Epithelial cell of proximal tubule (primary cell): ENCODE measurements at regions not wholly inside any gene's neighbourhood (a gene's known extent, or its start where the extent isn't known, plus 50 kb on each side); places are given as distances from the start of the nearest gene placed in this dataset.
"Not testable (repeated sequence)": the region's sequence is repeated elsewhere in the genome, so short reads cannot be mapped to it uniquely, and the experiment has no call there.

Experiments used
- DNase-seq: peaks from one replicate; pipeline ENCODE4 v3.0.0-alpha.2; 2011; ENCODE audit warnings: low read depth
- H3K4me3 ChIP-seq: 2 replicates; pipeline ENCODE4 v1.5.1; 2011; ENCODE audit warnings: low read depth, mild to moderate bottlenecking, low read length
- TF ChIP-seq, protein P1 (sequence below): conservative IDR thresholded peaks from 2 replicates; pipeline ENCODE4 v1.5.1; 2012; ENCODE audit warnings: low read depth, mild to moderate bottlenecking, low read length

DNA sequence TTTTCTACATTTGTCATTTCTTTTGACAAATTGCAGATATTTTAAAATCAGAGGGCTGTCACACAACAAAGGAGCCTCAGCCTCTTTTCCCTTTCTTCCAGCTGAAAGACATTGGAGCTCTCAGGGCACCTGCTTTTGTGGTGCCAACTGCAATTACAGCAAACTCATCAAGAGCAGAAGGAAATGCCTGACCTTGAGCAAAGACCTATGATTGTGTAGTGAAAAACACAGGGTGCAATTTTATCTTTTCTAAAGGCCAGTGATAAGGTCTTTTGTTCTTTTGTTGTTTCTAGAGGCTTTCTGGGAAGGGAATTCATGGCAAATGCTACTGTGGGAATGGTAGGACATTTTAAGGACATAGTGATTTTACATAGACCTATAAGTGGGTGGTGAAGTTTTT is 214.3 kb downstream of the OXSM start:
- no peak for DNase-seq
- H3K4me3 ChIP-seq = no peak overlapping the region
- TF ChIP-seq, protein P1, sequence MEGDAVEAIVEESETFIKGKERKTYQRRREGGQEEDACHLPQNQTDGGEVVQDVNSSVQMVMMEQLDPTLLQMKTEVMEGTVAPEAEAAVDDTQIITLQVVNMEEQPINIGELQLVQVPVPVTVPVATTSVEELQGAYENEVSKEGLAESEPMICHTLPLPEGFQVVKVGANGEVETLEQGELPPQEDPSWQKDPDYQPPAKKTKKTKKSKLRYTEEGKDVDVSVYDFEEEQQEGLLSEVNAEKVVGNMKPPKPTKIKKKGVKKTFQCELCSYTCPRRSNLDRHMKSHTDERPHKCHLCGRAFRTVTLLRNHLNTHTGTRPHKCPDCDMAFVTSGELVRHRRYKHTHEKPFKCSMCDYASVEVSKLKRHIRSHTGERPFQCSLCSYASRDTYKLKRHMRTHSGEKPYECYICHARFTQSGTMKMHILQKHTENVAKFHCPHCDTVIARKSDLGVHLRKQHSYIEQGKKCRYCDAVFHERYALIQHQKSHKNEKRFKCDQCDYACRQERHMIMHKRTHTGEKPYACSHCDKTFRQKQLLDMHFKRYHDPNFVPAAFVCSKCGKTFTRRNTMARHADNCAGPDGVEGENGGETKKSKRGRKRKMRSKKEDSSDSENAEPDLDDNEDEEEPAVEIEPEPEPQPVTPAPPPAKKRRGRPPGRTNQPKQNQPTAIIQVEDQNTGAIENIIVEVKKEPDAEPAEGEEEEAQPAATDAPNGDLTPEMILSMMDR = no peak

DNA sequence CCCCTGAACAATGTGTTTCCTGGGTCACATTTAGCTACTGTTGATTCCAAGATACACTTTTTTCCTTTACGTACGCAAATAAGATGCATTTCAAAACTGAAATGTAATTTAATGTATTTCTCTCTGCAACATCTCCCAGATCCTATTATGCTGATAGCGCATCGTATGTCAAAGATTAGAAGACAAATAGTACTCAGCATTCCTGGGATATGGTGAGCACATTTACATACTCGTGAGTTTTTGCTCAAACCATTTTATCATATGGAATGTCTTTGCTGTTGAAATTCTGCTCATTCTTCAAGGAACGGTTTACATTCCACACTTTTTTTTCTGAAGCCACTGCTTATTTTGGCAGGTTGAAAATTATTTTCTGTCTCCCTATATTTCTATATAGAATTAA is 221.4 kb downstream of the OXSM start:
- TF ChIP-seq, protein P1 = no peak
- no peak for DNase-seq
- H3K4me3 ChIP-seq = no peak overlapping the region

DNA sequence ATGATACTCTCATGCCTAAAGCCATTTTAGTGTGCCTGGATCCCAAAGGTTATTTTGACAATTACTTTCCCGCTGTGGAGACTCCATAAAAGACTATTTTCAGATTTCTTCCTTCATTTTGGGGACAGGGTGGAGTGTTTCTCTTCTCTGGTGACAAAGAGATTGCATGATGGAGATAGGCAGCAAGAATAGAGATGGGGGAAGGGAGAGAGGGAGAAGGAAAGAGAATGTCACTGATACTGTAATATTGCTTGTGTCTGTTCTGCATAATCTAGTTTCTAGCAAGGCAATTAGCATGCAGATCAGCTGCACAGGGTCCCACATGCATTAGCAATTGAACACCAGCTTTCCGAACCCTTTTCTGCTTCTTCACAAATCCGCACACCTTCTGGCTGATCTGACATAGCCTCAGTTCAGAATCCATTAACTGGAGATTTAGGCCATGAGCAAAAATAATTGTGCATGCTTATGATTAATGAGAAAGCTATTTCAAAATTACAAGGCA is 222.4 kb downstream of the OXSM start:
- H3K4me3 ChIP-seq = no peak overlapping the region
- no peak for DNase-seq

DNA sequence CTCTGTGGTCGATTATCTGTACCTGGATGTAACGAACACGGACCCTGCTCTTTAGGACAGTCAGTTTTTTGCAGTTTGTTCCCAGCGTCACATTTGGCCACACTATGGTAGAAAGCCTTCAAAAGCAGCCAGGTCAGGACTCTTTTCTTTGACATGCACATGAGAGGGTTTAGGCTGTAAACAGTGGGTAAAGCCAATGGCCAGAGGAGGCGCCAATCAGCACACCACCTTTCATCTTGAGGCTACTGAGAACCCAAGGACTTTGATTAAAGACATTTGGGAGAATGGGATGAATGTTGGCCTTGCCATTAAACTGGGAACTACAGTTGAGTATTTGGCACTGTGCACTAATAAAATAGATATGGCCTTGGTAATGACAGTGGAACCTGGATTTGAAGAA is 225.9 kb downstream of the OXSM start:
- TF ChIP-seq, protein P1 = no peak
- DNase-seq = no peak
- H3K4me3 ChIP-seq = no peak overlapping the region

More for the DNA sequence above, 222.4 kb downstream of the OXSM start:
- TF ChIP-seq, protein P1 = no peak

DNA sequence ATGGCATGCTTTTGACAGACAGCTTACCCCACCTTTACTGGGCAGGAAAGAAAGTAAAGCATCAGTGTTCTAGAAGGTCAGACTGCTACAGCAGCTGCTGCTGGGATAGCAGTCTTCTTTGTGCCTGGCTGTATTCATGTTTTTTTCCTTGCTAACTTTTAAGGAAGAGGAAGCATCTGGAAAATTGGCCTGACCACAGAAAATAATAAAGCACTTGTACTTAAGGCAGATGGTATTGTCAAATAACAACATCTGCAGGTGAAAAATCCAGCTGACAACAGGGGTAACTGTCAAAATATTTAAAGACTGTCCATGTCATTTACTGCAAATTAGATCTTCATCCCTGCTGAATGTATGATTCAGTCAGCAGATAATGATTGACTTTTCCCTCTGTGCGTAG is 229.0 kb downstream of the OXSM start:
- no peak for DNase-seq
- TF ChIP-seq, protein P1 = no peak
- H3K4me3 ChIP-seq = no peak overlapping the region

DNA sequence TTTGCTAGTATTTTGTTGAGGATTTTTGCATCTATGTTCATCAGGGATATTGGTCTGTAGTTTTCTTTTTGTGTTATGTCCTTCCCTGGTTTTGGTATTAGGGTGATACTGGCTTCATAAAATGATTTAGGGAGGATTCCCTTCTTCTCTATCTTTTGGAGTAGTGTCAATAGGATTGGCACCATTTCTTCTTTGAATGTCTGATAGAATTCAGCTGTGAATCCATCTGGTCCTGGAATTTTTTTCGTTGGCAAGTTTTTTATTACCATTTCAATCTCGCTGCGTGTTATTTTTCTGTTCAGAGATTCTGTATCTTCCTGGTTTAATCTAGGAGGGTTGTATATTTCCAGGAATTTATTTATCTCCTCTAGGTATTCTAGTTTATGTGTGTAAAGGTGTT is 234.3 kb downstream of the OXSM start:
- H3K4me3 ChIP-seq, DNase-seq: not testable (repeated sequence)

DNA sequence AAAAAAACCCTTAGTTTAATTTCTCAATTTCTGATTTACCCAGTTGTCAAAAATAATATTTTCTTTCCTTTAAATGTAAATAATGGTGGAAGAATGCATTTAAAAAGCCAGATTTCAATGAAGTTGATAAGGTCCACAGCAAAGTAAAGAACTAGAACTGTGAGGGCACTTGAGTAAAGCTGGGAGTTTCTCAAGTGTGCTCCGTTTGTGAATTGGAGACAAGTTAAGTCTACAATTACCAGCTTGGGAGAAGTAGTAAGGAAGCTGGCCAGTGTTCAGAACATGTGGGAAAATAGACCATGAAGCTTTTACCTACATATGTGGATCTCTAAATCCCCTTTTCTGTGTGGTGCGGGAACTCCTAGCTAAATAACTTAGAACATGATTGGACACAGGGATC is 239.4 kb downstream of the OXSM start:
- TF ChIP-seq, protein P1 = no peak
- no peak overlapping the region for H3K4me3 ChIP-seq
- no peak for DNase-seq

DNA sequence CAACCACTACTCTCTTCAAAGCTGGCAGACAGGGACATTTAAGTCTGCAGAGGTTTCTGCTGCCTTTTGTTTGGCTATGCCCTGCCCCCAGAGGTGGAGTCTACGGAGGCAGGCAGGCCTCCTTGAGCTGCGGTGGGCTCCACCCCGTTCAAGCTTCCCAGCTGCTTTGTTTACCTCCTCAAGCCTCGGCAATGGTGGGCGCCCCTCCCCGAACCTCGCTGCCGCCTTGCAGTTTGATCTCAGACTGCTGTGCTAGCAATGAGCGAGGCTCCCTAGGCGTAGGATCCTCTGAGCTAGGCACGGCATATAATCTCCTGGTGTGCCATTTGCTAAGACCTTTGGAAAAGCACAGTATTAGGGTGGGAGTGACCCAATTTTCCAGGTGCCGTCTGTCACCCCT is 252.2 kb downstream of the OXSM start:
- DNase-seq, H3K4me3 ChIP-seq: not testable (repeated sequence)
